ENCODE measurements at regions not wholly inside any gene's neighbourhood (a gene's known extent, or its start where the extent isn't known, plus 50 kb on each side); places are given as distances from the start of the nearest gene placed in this dataset.

DNA sequence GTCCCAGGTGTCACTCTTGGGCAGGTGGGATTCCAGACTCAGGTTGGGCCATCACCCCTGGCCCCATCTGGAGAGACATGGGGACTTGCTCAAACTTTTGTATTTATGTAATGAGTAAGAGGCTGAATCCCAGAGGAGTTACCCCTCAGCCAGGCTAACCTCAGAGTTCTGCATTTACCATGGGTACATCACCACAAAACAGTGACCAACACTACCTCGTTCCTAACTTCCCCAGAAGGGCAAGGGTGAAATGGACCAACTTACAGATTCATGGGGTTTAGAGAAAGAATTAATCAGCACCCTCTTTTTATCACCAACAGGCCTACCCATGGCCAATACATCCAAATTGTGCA lies 259.9 kb upstream of the MARCKS start:
- Histone ChIP-seq H3K27ac (peak overlapping the region in 1 of 2 donors; percentile 2), H3K4me3 (no peak overlapping the region)
- no peak for DNase-seq (ENCODE audit: low spot score)
- TF ChIP-seq, protein P1, sequence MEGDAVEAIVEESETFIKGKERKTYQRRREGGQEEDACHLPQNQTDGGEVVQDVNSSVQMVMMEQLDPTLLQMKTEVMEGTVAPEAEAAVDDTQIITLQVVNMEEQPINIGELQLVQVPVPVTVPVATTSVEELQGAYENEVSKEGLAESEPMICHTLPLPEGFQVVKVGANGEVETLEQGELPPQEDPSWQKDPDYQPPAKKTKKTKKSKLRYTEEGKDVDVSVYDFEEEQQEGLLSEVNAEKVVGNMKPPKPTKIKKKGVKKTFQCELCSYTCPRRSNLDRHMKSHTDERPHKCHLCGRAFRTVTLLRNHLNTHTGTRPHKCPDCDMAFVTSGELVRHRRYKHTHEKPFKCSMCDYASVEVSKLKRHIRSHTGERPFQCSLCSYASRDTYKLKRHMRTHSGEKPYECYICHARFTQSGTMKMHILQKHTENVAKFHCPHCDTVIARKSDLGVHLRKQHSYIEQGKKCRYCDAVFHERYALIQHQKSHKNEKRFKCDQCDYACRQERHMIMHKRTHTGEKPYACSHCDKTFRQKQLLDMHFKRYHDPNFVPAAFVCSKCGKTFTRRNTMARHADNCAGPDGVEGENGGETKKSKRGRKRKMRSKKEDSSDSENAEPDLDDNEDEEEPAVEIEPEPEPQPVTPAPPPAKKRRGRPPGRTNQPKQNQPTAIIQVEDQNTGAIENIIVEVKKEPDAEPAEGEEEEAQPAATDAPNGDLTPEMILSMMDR (IDR thresholded peaks at IDR 0.05) = no peak

DNA sequence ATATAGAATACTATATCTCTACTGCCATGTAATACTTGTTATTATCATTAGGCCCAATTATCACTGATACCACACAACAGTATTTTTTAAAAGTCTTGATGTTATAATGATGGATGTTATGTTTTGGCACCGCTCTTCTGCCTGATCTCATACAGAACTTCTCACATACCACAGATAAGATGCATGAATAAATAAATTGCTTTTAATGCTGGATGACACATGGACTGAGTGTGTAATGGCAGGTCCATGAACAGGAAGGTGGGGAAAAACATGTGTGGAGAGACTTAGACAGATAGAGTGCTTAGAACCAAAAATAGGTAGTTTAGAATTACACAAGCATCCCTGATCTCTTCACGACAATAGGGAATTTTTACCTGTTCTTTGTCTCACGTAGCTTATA lies 258.4 kb upstream of the MARCKS start:
- TF ChIP-seq, protein P1 (IDR thresholded peaks at IDR 0.05) = no peak
- no peak for DNase-seq (ENCODE audit: low spot score)
- Histone ChIP-seq H3K27ac (no peak overlapping the region), H3K4me3 (no peak overlapping the region)

DNA sequence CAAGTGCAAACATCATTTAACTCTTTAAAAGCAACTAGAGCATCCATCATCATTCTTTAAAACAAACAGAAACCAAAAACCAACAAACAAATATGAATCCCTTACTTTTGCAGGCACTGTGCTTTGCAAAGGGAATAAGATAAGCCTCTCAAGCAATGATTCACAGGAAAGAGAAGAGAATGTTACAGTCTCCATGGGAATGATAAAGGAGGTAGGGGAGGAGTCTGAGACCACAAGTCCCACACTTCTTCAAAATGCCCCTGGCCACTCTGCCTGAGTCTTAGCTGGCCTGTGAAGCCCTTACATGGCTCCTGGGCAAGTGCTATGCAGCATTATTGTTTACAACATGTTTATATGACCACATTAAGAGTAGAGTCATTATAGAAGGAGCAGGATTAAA lies 257.7 kb upstream of the MARCKS start:
- Histone ChIP-seq H3K27ac (no peak overlapping the region), H3K4me3 (no peak overlapping the region)
- TF ChIP-seq, protein P1 (IDR thresholded peaks at IDR 0.05) = no peak
- no peak for DNase-seq (ENCODE audit: low spot score)

DNA sequence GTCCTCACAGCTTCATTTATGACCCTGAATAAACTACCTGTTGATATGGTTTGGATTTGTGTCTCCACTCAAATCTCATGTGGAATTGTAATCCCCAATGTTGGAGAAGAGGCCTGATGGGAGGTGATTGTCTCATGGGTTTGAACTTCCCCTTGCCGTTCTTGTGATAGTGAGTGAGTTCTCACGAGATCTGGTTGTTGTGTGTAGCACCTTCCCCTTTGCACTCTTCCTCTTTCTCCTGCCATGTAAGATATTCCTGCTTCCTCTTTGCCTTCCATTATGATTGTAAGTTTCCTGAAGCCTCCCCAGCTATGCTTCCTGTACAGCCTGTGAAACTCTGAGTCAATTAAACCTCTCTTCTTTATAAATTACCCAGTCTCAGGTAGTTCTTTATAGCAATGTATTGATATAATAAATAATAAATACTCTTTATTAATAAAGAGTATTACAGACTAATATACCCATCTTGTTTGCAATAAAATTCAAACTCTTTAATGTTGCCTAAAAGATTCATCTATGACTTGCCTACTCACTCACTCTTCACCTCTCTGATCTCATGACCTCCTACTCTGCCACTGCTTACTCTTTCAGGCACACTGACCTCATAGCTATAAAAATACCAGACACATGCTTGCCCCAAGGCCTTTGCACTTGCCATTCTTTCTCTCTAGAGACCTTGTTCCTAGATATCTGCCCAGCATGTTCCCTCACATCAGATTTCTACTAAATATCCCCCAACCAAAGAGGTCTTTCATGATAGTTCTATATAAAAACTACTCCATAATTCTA lies 256.4 kb upstream of the MARCKS start:
- H3K27ac ChIP-seq = no peak overlapping the region
- DNase-seq (ENCODE audit: low spot score) = no peak
- no peak overlapping the region for H3K4me3 ChIP-seq
- TF ChIP-seq, protein P1 (IDR thresholded peaks at IDR 0.05) = no peak

DNA sequence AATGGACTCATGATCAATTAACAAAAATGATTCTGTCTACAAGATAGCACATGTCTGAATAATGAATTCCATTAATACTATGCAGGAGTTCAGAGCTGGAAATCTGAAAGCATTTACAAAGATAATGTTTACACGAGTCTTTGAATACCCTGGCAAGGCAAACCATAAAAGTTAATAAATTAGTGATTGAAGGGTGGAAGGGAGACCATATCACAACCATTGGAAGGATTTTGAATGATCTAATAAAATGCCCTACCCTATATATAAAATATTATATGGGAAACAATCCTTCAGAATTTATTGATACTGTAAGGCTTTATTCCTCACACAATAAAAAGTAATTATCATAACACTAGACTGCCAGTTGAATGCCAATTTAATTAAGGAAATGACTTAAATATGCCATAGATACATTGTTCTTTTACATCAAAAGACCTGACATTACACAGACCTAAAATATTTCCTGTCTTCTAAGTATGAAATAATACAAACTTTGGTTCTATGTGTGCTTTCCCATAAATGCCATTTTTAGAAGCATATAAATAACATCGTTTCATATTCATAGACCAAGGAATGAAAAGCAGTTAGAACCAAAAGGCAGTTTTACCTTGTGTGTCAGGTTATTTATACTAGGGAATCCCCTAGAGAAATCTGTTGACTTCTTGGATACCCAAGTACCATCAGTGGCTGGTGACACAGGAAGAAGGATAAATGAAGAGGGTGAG lies 249.2 kb upstream of the MARCKS start:
- TF ChIP-seq, protein P1 (IDR thresholded peaks at IDR 0.05) = no peak
- DNase-seq (ENCODE audit: low spot score) = no peak
- H3K4me3 ChIP-seq = no peak overlapping the region
- no peak overlapping the region for H3K27ac ChIP-seq

DNA sequence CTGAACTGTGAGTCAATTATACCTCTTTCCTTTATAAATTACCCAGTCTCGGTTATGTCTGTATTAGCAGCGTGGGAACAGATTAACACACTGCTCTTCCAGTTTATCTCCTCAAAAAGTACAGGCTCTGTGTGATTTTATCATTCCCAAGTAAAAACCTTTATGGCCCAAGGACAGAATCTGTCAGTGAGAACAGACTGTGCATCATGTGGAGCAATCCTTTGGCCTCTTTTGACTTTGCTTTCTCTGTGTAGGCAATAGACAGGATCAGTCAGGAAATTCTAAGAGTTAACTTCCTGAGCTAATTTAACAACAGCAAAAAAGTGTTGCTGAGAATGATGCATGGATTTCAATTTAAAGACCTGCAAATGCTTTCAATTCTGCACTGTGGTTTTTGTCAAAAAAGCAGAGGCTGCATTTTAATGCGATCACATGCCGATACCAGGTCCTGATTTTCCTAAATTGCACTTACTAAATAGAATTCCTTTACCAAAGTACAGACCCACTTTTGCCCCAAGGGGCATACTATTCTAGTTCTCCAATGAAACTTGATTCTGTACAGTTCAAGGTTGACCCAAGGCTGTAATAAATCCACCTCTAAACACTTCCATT lies 246.7 kb upstream of the MARCKS start:
- TF ChIP-seq, protein P1 (IDR thresholded peaks at IDR 0.05) = no peak
- no peak for DNase-seq (ENCODE audit: low spot score)
- Histone ChIP-seq H3K27ac (no peak overlapping the region), H3K4me3 (no peak overlapping the region)
